ENCODE measurements at regions not wholly inside any gene's neighbourhood (a gene's known extent, or its start where the extent isn't known, plus 50 kb on each side); places are given as distances from the start of the nearest gene placed in this dataset.

GRCh38 chr2:128541448-128541847, 222.8 kb upstream of the HS6ST1 start:
- no peak overlapping the region for H3K4me3 ChIP-seq (ENCODE audit: low read depth, low read length)
- H3K27me3 ChIP-seq (ENCODE audit: control insufficient read depth, insufficient read depth, low read length), result no peaks in the 10 kb centered on the region
- H3K9me3 ChIP-seq (ENCODE audit: control insufficient read depth, insufficient read depth, low read length), result no peaks in the 10 kb centered on the region
- H3K36me3 ChIP-seq (ENCODE audit: control insufficient read depth, insufficient read depth, low read length), result no peaks in the 10 kb centered on the region
- no peak overlapping the region for H3K9ac ChIP-seq (ENCODE audit: low read depth, low read length)
- peaks cover 9% of the 10 kb centered on the region for H3K4me1 ChIP-seq (ENCODE audit: control insufficient read depth, insufficient read depth, low read length)

- H3K36me3 ChIP-seq (ENCODE audit: control insufficient read depth, insufficient read depth, low read length), result no peaks in the 10 kb centered on the region
- no peaks in the 10 kb centered on the region for H3K27me3 ChIP-seq (ENCODE audit: control insufficient read depth, insufficient read depth, low read length)
- H3K9ac ChIP-seq (ENCODE audit: low read depth, low read length), result no peak overlapping the region
- no peaks in the 10 kb centered on the region for H3K4me1 ChIP-seq (ENCODE audit: control insufficient read depth, insufficient read depth, low read length)
- H3K4me3 ChIP-seq (ENCODE audit: low read depth, low read length), result no peak overlapping the region
- no peaks in the 10 kb centered on the region for H3K9me3 ChIP-seq (ENCODE audit: control insufficient read depth, insufficient read depth, low read length)
Observed at GRCh38 chr2:128543036-128543435, 224.4 kb upstream of the HS6ST1 start.

GRCh38 chr2:128543646-128544045, 225.0 kb upstream of the HS6ST1 start:
- Histone ChIP-seq H3K27me3 (ENCODE audit: control insufficient read depth, insufficient read depth, low read length) (no peaks in the 10 kb centered on the region), H3K4me1 (ENCODE audit: control insufficient read depth, insufficient read depth, low read length) (no peaks in the 10 kb centered on the region), H3K36me3 (ENCODE audit: control insufficient read depth, insufficient read depth, low read length) (no peaks in the 10 kb centered on the region), H3K4me3 (ENCODE audit: low read depth, low read length) (no peak overlapping the region), H3K9ac (ENCODE audit: low read depth, low read length) (no peak overlapping the region), H3K9me3 (ENCODE audit: control insufficient read depth, insufficient read depth, low read length) (no peaks in the 10 kb centered on the region)

- H3K9me3 ChIP-seq (ENCODE audit: control insufficient read depth, insufficient read depth, low read length), result no peaks in the 10 kb centered on the region
- no peak overlapping the region for H3K9ac ChIP-seq (ENCODE audit: low read depth, low read length)
- no peaks in the 10 kb centered on the region for H3K4me1 ChIP-seq (ENCODE audit: control insufficient read depth, insufficient read depth, low read length)
- no peak overlapping the region for H3K4me3 ChIP-seq (ENCODE audit: low read depth, low read length)
- no peaks in the 10 kb centered on the region for H3K27me3 ChIP-seq (ENCODE audit: control insufficient read depth, insufficient read depth, low read length)
- no peaks in the 10 kb centered on the region for H3K36me3 ChIP-seq (ENCODE audit: control insufficient read depth, insufficient read depth, low read length)
Observed at GRCh38 chr2:128544321-128545037, 225.8 kb upstream of the HS6ST1 start.

- Histone ChIP-seq H3K4me3 (ENCODE audit: low read depth, low read length) (no peak overlapping the region), H3K9ac (ENCODE audit: low read depth, low read length) (no peak overlapping the region), H3K27me3 (ENCODE audit: control insufficient read depth, insufficient read depth, low read length) (no peaks in the 10 kb centered on the region), H3K36me3 (ENCODE audit: control insufficient read depth, insufficient read depth, low read length) (no peaks in the 10 kb centered on the region), H3K9me3 (ENCODE audit: control insufficient read depth, insufficient read depth, low read length) (no peaks in the 10 kb centered on the region), H3K4me1 (ENCODE audit: control insufficient read depth, insufficient read depth, low read length) (no peaks in the 10 kb centered on the region)
Observed at GRCh38 chr2:128545085-128545484, 226.4 kb upstream of the HS6ST1 start.

GRCh38 chr2:128545829-128546228, 227.2 kb upstream of the HS6ST1 start:
- Histone ChIP-seq H3K4me1 (ENCODE audit: control insufficient read depth, insufficient read depth, low read length) (no peaks in the 10 kb centered on the region), H3K36me3 (ENCODE audit: control insufficient read depth, insufficient read depth, low read length) (no peaks in the 10 kb centered on the region), H3K27me3 (ENCODE audit: control insufficient read depth, insufficient read depth, low read length) (no peaks in the 10 kb centered on the region), H3K9me3 (ENCODE audit: control insufficient read depth, insufficient read depth, low read length) (no peaks in the 10 kb centered on the region), H3K9ac (ENCODE audit: low read depth, low read length) (no peak overlapping the region), H3K4me3 (ENCODE audit: low read depth, low read length) (no peak overlapping the region)

- Histone ChIP-seq H3K4me3 (ENCODE audit: low read depth, low read length) (no peak overlapping the region), H3K36me3 (ENCODE audit: control insufficient read depth, insufficient read depth, low read length) (no peaks in the 10 kb centered on the region), H3K9ac (ENCODE audit: low read depth, low read length) (no peak overlapping the region), H3K9me3 (ENCODE audit: control insufficient read depth, insufficient read depth, low read length) (no peaks in the 10 kb centered on the region), H3K27me3 (ENCODE audit: control insufficient read depth, insufficient read depth, low read length) (no peaks in the 10 kb centered on the region), H3K4me1 (ENCODE audit: control insufficient read depth, insufficient read depth, low read length) (no peaks in the 10 kb centered on the region)
Observed at GRCh38 chr2:128547667-128548066, 229.0 kb upstream of the HS6ST1 start.

GRCh38 chr2:128548461-128548891, 229.8 kb upstream of the HS6ST1 start:
- no peaks in the 10 kb centered on the region for H3K9me3 ChIP-seq (ENCODE audit: control insufficient read depth, insufficient read depth, low read length)
- H3K9ac ChIP-seq (ENCODE audit: low read depth, low read length), result no peak overlapping the region
- H3K27me3 ChIP-seq (ENCODE audit: control insufficient read depth, insufficient read depth, low read length), result no peaks in the 10 kb centered on the region

GRCh38 chr2:128549094-128549493, 230.4 kb upstream of the HS6ST1 start:
- H3K27me3 ChIP-seq (ENCODE audit: control insufficient read depth, insufficient read depth, low read length), result no peaks in the 10 kb centered on the region
- no peak overlapping the region for H3K9ac ChIP-seq (ENCODE audit: low read depth, low read length)
- H3K9me3 ChIP-seq (ENCODE audit: control insufficient read depth, insufficient read depth, low read length), result no peaks in the 10 kb centered on the region
- H3K4me1 ChIP-seq (ENCODE audit: control insufficient read depth, insufficient read depth, low read length), result no peaks in the 10 kb centered on the region
- no peak overlapping the region for H3K4me3 ChIP-seq (ENCODE audit: low read depth, low read length)
- H3K36me3 ChIP-seq (ENCODE audit: control insufficient read depth, insufficient read depth, low read length), result no peaks in the 10 kb centered on the region

More at GRCh38 chr2:128548461-128548891, 229.8 kb upstream of the HS6ST1 start:
- no peak overlapping the region for H3K4me3 ChIP-seq (ENCODE audit: low read depth, low read length)
- no peaks in the 10 kb centered on the region for H3K36me3 ChIP-seq (ENCODE audit: control insufficient read depth, insufficient read depth, low read length)
- H3K4me1 ChIP-seq (ENCODE audit: control insufficient read depth, insufficient read depth, low read length), result no peaks in the 10 kb centered on the region

GRCh38 chr2:128549646-128550260, 231.1 kb upstream of the HS6ST1 start:
- H3K9me3 ChIP-seq (ENCODE audit: control insufficient read depth, insufficient read depth, low read length), result no peaks in the 10 kb centered on the region
- no peak overlapping the region for H3K4me3 ChIP-seq (ENCODE audit: low read depth, low read length)
- H3K9ac ChIP-seq (ENCODE audit: low read depth, low read length), result no peak overlapping the region
- no peaks in the 10 kb centered on the region for H3K36me3 ChIP-seq (ENCODE audit: control insufficient read depth, insufficient read depth, low read length)
- H3K27me3 ChIP-seq (ENCODE audit: control insufficient read depth, insufficient read depth, low read length), result no peaks in the 10 kb centered on the region
- no peaks in the 10 kb centered on the region for H3K4me1 ChIP-seq (ENCODE audit: control insufficient read depth, insufficient read depth, low read length)

GRCh38 chr2:128550389-128550788, 231.7 kb upstream of the HS6ST1 start:
- Histone ChIP-seq H3K4me1 (ENCODE audit: control insufficient read depth, insufficient read depth, low read length) (no peaks in the 10 kb centered on the region), H3K36me3 (ENCODE audit: control insufficient read depth, insufficient read depth, low read length) (no peaks in the 10 kb centered on the region), H3K27me3 (ENCODE audit: control insufficient read depth, insufficient read depth, low read length) (no peaks in the 10 kb centered on the region), H3K4me3 (ENCODE audit: low read depth, low read length) (no peak overlapping the region), H3K9me3 (ENCODE audit: control insufficient read depth, insufficient read depth, low read length) (no peaks in the 10 kb centered on the region), H3K9ac (ENCODE audit: low read depth, low read length) (no peak overlapping the region)

GRCh38 chr2:128550801-128551416, 232.2 kb upstream of the HS6ST1 start:
- Histone ChIP-seq H3K9me3 (ENCODE audit: control insufficient read depth, insufficient read depth, low read length) (no peaks in the 10 kb centered on the region), H3K36me3 (ENCODE audit: control insufficient read depth, insufficient read depth, low read length) (no peaks in the 10 kb centered on the region), H3K9ac (ENCODE audit: low read depth, low read length) (no peak overlapping the region), H3K4me3 (ENCODE audit: low read depth, low read length) (no peak overlapping the region), H3K27me3 (ENCODE audit: control insufficient read depth, insufficient read depth, low read length) (no peaks in the 10 kb centered on the region), H3K4me1 (ENCODE audit: control insufficient read depth, insufficient read depth, low read length) (no peaks in the 10 kb centered on the region)
